Uterus (tissue), 3 donors: ENCODE measurements at regions not wholly inside any gene's neighbourhood (a gene's known extent, or its start where the extent isn't known, plus 50 kb on each side); places are given as distances from the start of the nearest gene placed in this dataset.

ENCODE experiments used
- DNase-seq, 2 donors: peaks; one replicate each; pipeline ENCODE4 v3.0.0-alpha.2; 2019 to 2020
- H3K27ac ChIP-seq, 2 donors: fragments of 200-600 bp; sonication (generic); 1 replicate in 1 of 2; 2 replicates in 1 of 2; pipeline ENCODE4 v1.5.1; 2016 to 2018
- H3K27me3 ChIP-seq, 2 donors: fragments of 200-600 bp; sonication (generic); one replicate each; pipeline ENCODE4 v1.5.1; 2018 to 2019; ENCODE audit warnings: control low read depth in 1 of 2
- H3K36me3 ChIP-seq, 2 donors: fragments of 200-600 bp; sonication (generic); one replicate each; pipeline ENCODE4 v1.5.1; 2019; ENCODE audit warnings: control low read depth in 1 of 2
- H3K4me1 ChIP-seq, 2 donors: fragments of 200-600 bp; sonication (generic); one replicate each; pipeline ENCODE4 v1.5.1; 2018 to 2019; ENCODE audit warnings: control low read depth in 1 of 2
- H3K4me3 ChIP-seq, 2 donors: fragments of 200-600 bp; sonication (generic); 1 replicate in 1 of 2; 2 replicates in 1 of 2; pipeline ENCODE4 v1.5.1; 2018 to 2019; ENCODE audit warnings: mild to moderate bottlenecking in 1 of 2
- H3K9me3 ChIP-seq, 2 donors: fragments of 200-600 bp; sonication (generic); one replicate each; pipeline ENCODE4 v1.5.1; 2019; ENCODE audit warnings: control low read depth in 1 of 2
- CTCF ChIP-seq, 4 experiments: fragments of 200-600 bp in 2 of 4; fragments of 450-650 bp in 2 of 4; sonication (generic) in 2 of 4; IDR thresholded peaks; one replicate each; pipeline ENCODE4 v1.5.1; 2016 to 2019; ENCODE audit warnings: antibody characterized with exemption in 4 of 4, mild to moderate bottlenecking in 2 of 4, moderate library complexity in 1 of 4
- POLR2A ChIP-seq, 2 donors: fragments of 450-650 bp; IDR thresholded peaks; one replicate each; pipeline ENCODE4 v1.6.1; 2016; ENCODE audit warnings: antibody characterized with exemption in 2 of 2, mild to moderate bottlenecking in 1 of 2, moderate library complexity in 1 of 2
- intact Hi-C: fragments of 100-400 bp; cut with DNase I; formaldehyde crosslinking; loops from one replicate; pipeline ENCODE4 v1.15.1; 2023; ENCODE audit warnings: low total_unique reads
- donor health status: DM: yes; HTN: yes; CAD: no.

- Histone ChIP-seq H3K4me1 (no peaks in the 10 kb centered on the region), H3K27me3 (no peaks in the 10 kb centered on the region), H3K9me3 (no peaks in the 10 kb centered on the region), H3K36me3 (no peaks in the 10 kb centered on the region), H3K4me3 (no peak overlapping the region), H3K27ac (no peak overlapping the region)
- intact Hi-C loops = no loop called here
- TF ChIP-seq POLR2A (IDR thresholded peaks at IDR 0.05) (no peak), CTCF (IDR thresholded peaks at IDR 0.05) (no peak)
- DNase-seq = no peak
Observed at GRCh38 chr15:38745126-38745525, 180.5 kb upstream of the RASGRP1 start.

- Histone ChIP-seq H3K9me3 (no peaks in the 10 kb centered on the region), H3K36me3 (no peaks in the 10 kb centered on the region), H3K27me3 (no peaks in the 10 kb centered on the region), H3K4me1 (no peaks in the 10 kb centered on the region), H3K4me3 (no peak overlapping the region), H3K27ac (no peak overlapping the region)
- intact Hi-C loops = no loop called here
- TF ChIP-seq CTCF (IDR thresholded peaks at IDR 0.05) = no peak
- no peak for TF ChIP-seq POLR2A (IDR thresholded peaks at IDR 0.05)
- DNase-seq = no peak
Observed at GRCh38 chr15:38745626-38746025, 181.0 kb upstream of the RASGRP1 start.

- H3K27ac ChIP-seq = no peak overlapping the region
- H3K9me3 ChIP-seq = no peaks in the 10 kb centered on the region
- intact Hi-C loops = no loop called here
- no peak overlapping the region for H3K4me3 ChIP-seq
- no peaks in the 10 kb centered on the region for H3K4me1 ChIP-seq
- H3K36me3 ChIP-seq = no peaks in the 10 kb centered on the region
- no peak for TF ChIP-seq CTCF (IDR thresholded peaks at IDR 0.05)
- no peak for TF ChIP-seq POLR2A (IDR thresholded peaks at IDR 0.05)
- no peaks in the 10 kb centered on the region for H3K27me3 ChIP-seq
- no peak for DNase-seq
Observed at GRCh38 chr15:38746211-38746610, 181.6 kb upstream of the RASGRP1 start.

GRCh38 chr15:38748710-38749109, 184.1 kb upstream of the RASGRP1 start:
- no peak for DNase-seq
- Histone ChIP-seq H3K27me3 (no peaks in the 10 kb centered on the region), H3K27ac (no peak overlapping the region), H3K9me3 (no peaks in the 10 kb centered on the region), H3K4me1 (no peaks in the 10 kb centered on the region), H3K36me3 (no peaks in the 10 kb centered on the region), H3K4me3 (no peak overlapping the region)
- intact Hi-C loops = no loop called here
- TF ChIP-seq CTCF (IDR thresholded peaks at IDR 0.05) = no peak
- TF ChIP-seq POLR2A (IDR thresholded peaks at IDR 0.05) = no peak

- DNase-seq = no peak
- Histone ChIP-seq H3K4me1 (no peaks in the 10 kb centered on the region), H3K9me3 (no peaks in the 10 kb centered on the region), H3K36me3 (no peaks in the 10 kb centered on the region), H3K4me3 (no peak overlapping the region), H3K27ac (no peak overlapping the region), H3K27me3 (no peaks in the 10 kb centered on the region)
- intact Hi-C loops = no loop called here
- TF ChIP-seq POLR2A (IDR thresholded peaks at IDR 0.05) = no peak
- TF ChIP-seq CTCF (IDR thresholded peaks at IDR 0.05) = no peak
Observed at GRCh38 chr15:38750786-38751185, 186.2 kb upstream of the RASGRP1 start.
